Mesenchymal stem cell (in vitro differentiated cells and primary cell): ENCODE measurements at regions not wholly inside any gene's neighbourhood (a gene's known extent, or its start where the extent isn't known, plus 50 kb on each side); places are given as distances from the start of the nearest gene placed in this dataset.
A peak's percentile ranks its signal among the peaks of the same experiment; 100 is the strongest.

ENCODE experiments used
- DNase-seq: peaks from one replicate; pipeline ENCODE4 v3.0.0-alpha.2; 2013
- H2AFZ ChIP-seq: one replicate; pipeline ENCODE4 v1.6.1; 2013; ENCODE audit warnings: low read depth, mild to moderate bottlenecking, control low read depth, inconsistent platforms, low read length, moderate library complexity
- H2AK5ac ChIP-seq: 2 replicates; pipeline ENCODE4 v1.6.1; 2013; ENCODE audit warnings: low read length, moderate library complexity, mild to moderate bottlenecking, inconsistent platforms; ENCODE audit not compliant: severe bottlenecking
- H2BK120ac ChIP-seq: one replicate; pipeline ENCODE4 v1.6.1; 2013; ENCODE audit warnings: low read depth, mild to moderate bottlenecking, inconsistent platforms, low read length, moderate library complexity
- H2BK12ac ChIP-seq, 2 experiments: one replicate each; pipeline ENCODE4 v1.6.1; 2013; ENCODE audit warnings: inconsistent platforms in 2 of 2, low read length in 2 of 2, mild to moderate bottlenecking in 2 of 2, moderate library complexity in 2 of 2, control low read depth in 1 of 2
- H2BK15ac ChIP-seq: one replicate; pipeline ENCODE4 v1.6.1; 2013; ENCODE audit warnings: mild to moderate bottlenecking, low read depth, inconsistent platforms; ENCODE audit not compliant: poor library complexity, severe bottlenecking
- H2BK5ac ChIP-seq: 2 replicates; pipeline ENCODE4 v1.6.1; 2013; ENCODE audit warnings: low read depth, mild to moderate bottlenecking, low read length, control low read depth, inconsistent platforms; ENCODE audit not compliant: poor library complexity, severe bottlenecking
- H3K14ac ChIP-seq, 2 experiments: one replicate each; pipeline ENCODE4 v1.6.1; 2013; ENCODE audit warnings: inconsistent platforms in 2 of 2, low read length in 2 of 2, control low read depth in 1 of 2, mild to moderate bottlenecking in 1 of 2, moderate library complexity in 1 of 2
- H3K18ac ChIP-seq, 2 experiments: one replicate each; pipeline ENCODE4 v1.6.1; 2013; ENCODE audit warnings: inconsistent platforms in 2 of 2, low read length in 2 of 2, control low read depth in 1 of 2, low read depth in 1 of 2, mild to moderate bottlenecking in 1 of 2
- H3K23ac ChIP-seq, 2 experiments: one replicate each; pipeline ENCODE4 v1.6.1; 2013; ENCODE audit warnings: inconsistent platforms in 2 of 2, low read length in 2 of 2, mild to moderate bottlenecking in 2 of 2, moderate library complexity in 2 of 2, control low read depth in 1 of 2
- H3K27ac ChIP-seq: 2 replicates; pipeline ENCODE4 v1.5.1; 2013; ENCODE audit warnings: mild to moderate bottlenecking, moderate library complexity, low read length, control low read depth, inconsistent platforms; ENCODE audit not compliant: poor library complexity, severe bottlenecking
- H3K27me3 ChIP-seq, 2 experiments: 2 replicates each; pipeline versions ENCODE4 v1.6.1 to v1.7.0; 2013; ENCODE audit warnings: low read length in 2 of 2, mild to moderate bottlenecking in 2 of 2, moderate library complexity in 2 of 2, control low read depth in 1 of 2, inconsistent platforms in 1 of 2; ENCODE audit not compliant: control insufficient read depth in 1 of 2, insufficient read depth in 1 of 2
- H3K36me3 ChIP-seq, 2 experiments: 2 replicates each; pipeline versions ENCODE4 v1.6.1 to v1.7.0; 2013; ENCODE audit warnings: low read length in 2 of 2, control low read depth in 1 of 2, inconsistent platforms in 1 of 2, low read depth in 1 of 2, mild to moderate bottlenecking in 1 of 2; ENCODE audit not compliant: insufficient read depth in 2 of 2, control insufficient read depth in 1 of 2
- H3K4ac ChIP-seq, 2 experiments: one replicate each; pipeline ENCODE4 v1.6.1; 2013; ENCODE audit warnings: inconsistent platforms in 2 of 2, low read length in 2 of 2, mild to moderate bottlenecking in 2 of 2, moderate library complexity in 2 of 2, control low read depth in 1 of 2, low read depth in 1 of 2
- H3K4me1 ChIP-seq: 2 replicates; pipeline ENCODE4 v1.6.1; 2013; ENCODE audit warnings: low read depth, low read length, control low read depth; ENCODE audit not compliant: control insufficient read depth, insufficient read depth
- H3K4me2 ChIP-seq: 2 replicates; pipeline ENCODE4 v1.6.1; 2013; ENCODE audit warnings: low read length, mild to moderate bottlenecking, inconsistent platforms; ENCODE audit not compliant: poor library complexity, severe bottlenecking
- H3K4me3 ChIP-seq, 2 experiments: 2 replicates each; pipeline versions ENCODE4 v1.5.1 to v1.7.0; 2013; ENCODE audit warnings: low read length in 2 of 2, mild to moderate bottlenecking in 2 of 2, control low read depth in 1 of 2, low read depth in 1 of 2; ENCODE audit not compliant: insufficient read depth in 1 of 2
- H3K79me1 ChIP-seq: replicated peaks from 2 replicates; pipeline ENCODE4 v1.6.1; 2013; ENCODE audit warnings: mild to moderate bottlenecking, control low read depth, low read length, inconsistent platforms; ENCODE audit not compliant: poor library complexity, severe bottlenecking
- H3K9ac ChIP-seq: 2 replicates; pipeline ENCODE4 v1.7.0; 2013; ENCODE audit warnings: mild to moderate bottlenecking, low read length, moderate library complexity
- H3K9me3 ChIP-seq: 2 replicates; pipeline ENCODE4 v1.7.0; 2013; ENCODE audit warnings: mild to moderate bottlenecking, low read length; ENCODE audit not compliant: control insufficient read depth
- H4K8ac ChIP-seq: one replicate; pipeline ENCODE4 v1.6.1; 2013; ENCODE audit warnings: inconsistent platforms, mild to moderate bottlenecking, low read length, moderate library complexity
- H4K91ac ChIP-seq: one replicate; pipeline ENCODE4 v1.6.1; 2013; ENCODE audit warnings: mild to moderate bottlenecking, low read length, inconsistent platforms
- WGBS: methylation state at CpG from one replicate; pipeline ENCODE4 v1.1.7; 2013; ENCODE audit warnings: mixed read lengths; 5-methylcytosine and 5-hydroxymethylcytosine counted together

DNA sequence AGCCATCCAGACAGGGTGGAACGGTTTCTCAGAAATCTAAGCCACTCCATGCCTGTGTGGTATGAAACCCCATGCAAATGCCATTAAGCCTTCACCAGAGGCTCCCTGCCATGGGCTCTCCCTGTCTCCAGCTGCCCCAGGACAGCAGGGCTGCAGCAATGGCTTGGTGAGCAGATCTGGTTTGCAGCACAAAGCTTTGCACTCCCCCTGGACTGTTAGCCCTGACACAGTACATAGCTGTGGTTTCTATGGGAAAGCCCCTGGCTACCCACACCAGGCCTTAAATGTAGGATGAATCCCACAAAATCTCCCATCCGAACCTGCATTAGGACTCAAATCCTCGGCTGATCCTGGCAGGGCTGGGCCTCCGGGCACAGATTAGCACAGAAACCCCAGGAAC lies 291.6 kb downstream of the TNS1 start:
- Histone ChIP-seq H3K14ac (no peak overlapping the region), H3K4me1 (peaks cover 23% of the 10 kb centered on the region), H3K4me3 (no peak overlapping the region), H3K27me3 (no peaks in the 10 kb centered on the region), H3K9me3 (no peaks in the 10 kb centered on the region), H3K36me3 (no peaks in the 10 kb centered on the region), H3K4ac (no peak overlapping the region), H4K91ac (no peak overlapping the region), H2BK15ac (no peak overlapping the region), H2AK5ac (no peak overlapping the region), H4K8ac (no peak overlapping the region), H3K4me2 (no peak overlapping the region), H3K27ac (peak overlapping the region; percentile 41), H3K18ac (no peak overlapping the region), H2BK120ac (no peak overlapping the region), H3K79me1 (no peaks in the 10 kb centered on the region), H3K9ac (peak overlapping the region; percentile 1), H2BK12ac (no peak overlapping the region), H3K23ac (no peak overlapping the region), H2BK5ac (no peak overlapping the region), H2AFZ (no peak overlapping the region)
- DNase-seq: peak; percentile 73
- 73% methylated on average over 4 of the region's 4 CpGs for WGBS

DNA sequence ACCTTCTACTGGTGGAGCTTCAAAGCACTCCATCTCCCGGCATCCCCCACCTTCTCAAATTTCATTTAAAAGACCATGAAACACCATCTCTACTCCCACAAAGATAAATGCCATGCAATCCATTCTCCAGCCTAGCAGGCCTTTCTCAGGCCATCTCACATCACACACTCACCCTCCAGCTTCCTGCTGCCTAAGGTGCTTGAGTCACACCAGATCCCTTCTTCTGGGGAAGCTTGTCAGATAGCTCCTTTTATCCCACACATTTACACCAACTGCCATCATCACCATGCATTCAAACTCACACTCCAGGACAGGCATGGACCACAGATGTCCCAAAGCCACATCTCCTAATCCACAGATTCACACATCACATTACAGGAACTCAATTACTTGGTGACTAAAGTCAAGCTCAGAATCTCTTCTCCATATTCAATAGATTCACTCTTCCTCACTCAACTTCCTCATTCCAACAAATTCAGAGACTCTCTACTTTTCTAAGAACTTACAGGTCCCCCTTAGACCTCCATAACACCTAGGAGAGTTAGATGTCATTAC lies 292.5 kb downstream of the TNS1 start:
- no peak overlapping the region for H3K4ac ChIP-seq
- no peak overlapping the region for H3K23ac ChIP-seq
- peak overlapping the region; percentile 2 to 72 for H3K18ac ChIP-seq
- H3K79me1 ChIP-seq: no peaks in the 10 kb centered on the region
- H2AK5ac ChIP-seq: peak overlapping the region; percentile 89
- peaks cover 23% of the 10 kb centered on the region for H3K4me1 ChIP-seq
- H2BK120ac ChIP-seq: no peak overlapping the region
- no peak overlapping the region for H2BK5ac ChIP-seq
- peak overlapping the region in 1 of 2 experiments; percentile 79 for H2BK12ac ChIP-seq
- peak; percentile 41 for DNase-seq
- H3K27me3 ChIP-seq: no peaks in the 10 kb centered on the region
- no peak overlapping the region for H2AFZ ChIP-seq
- H4K91ac ChIP-seq: no peak overlapping the region
- H3K14ac ChIP-seq: no peak overlapping the region
- no peak overlapping the region for H3K27ac ChIP-seq
- H3K9ac ChIP-seq: peak overlapping the region; percentile 1
- 54% methylated on average over 1 of the region's 1 CpG for WGBS
- H3K4me3 ChIP-seq: no peak overlapping the region
- H3K9me3 ChIP-seq: no peaks in the 10 kb centered on the region
- H3K4me2 ChIP-seq: no peak overlapping the region
- no peak overlapping the region for H2BK15ac ChIP-seq
- H3K36me3 ChIP-seq: no peaks in the 10 kb centered on the region
- no peak overlapping the region for H4K8ac ChIP-seq

DNA sequence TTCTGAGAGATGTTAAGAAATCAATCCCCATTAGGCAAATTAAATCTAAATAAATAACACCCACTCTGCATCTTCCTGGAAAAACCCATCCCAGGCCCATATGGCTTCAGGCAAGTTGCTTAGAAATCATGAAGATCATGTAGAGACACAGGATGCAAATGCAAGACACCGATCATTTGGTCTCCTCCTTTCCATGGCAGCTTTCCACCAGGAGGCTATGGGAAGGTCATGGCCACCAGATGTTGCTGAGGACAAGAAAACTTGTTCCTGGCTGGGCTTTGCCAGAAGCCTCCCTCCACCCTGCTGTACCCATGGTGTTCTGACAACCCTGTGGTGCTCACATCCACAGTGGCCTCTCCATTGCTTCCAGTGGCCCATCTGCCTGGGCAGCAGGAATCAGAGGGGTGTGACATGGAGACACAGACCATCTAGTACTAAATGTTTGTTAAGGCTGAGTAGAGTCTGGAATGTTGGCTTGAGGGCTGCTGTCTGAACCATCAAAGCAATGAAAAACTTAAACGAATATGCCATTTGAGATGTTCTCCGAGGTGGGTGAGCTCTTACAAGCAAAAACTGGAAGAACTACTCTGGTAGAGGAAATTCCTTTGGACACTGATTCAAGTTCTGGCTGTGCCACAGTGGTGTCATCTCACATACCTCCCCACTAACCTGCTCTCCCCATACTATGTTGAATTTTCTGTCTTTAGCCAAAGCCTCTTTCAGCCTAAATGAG lies 293.2 kb downstream of the TNS1 start:
- Histone ChIP-seq H2BK15ac (no peak overlapping the region), H3K4me1 (peaks cover 23% of the 10 kb centered on the region), H3K79me1 (no peaks in the 10 kb centered on the region), H3K9me3 (no peaks in the 10 kb centered on the region), H3K14ac (peak overlapping the region in 1 of 2 experiments; percentile 9), H3K4me2 (no peak overlapping the region), H2AFZ (no peak overlapping the region), H3K9ac (no peak overlapping the region), H2BK5ac (no peak overlapping the region), H2AK5ac (peak overlapping the region; percentile 89), H2BK12ac (peak overlapping the region in 1 of 2 experiments; percentile 49), H4K8ac (no peak overlapping the region), H3K23ac (no peak overlapping the region), H3K4ac (no peak overlapping the region), H3K4me3 (no peak overlapping the region), H2BK120ac (no peak overlapping the region), H4K91ac (no peak overlapping the region), H3K27ac (no peak overlapping the region), H3K27me3 (peaks cover 0 to 4% of the 10 kb centered on the region in 2 experiments), H3K36me3 (no peaks in the 10 kb centered on the region), H3K18ac (peak overlapping the region; percentile 16 to 45)
- no peak for DNase-seq
- WGBS: 97% methylated on average over 3 of the region's 3 CpGs

DNA sequence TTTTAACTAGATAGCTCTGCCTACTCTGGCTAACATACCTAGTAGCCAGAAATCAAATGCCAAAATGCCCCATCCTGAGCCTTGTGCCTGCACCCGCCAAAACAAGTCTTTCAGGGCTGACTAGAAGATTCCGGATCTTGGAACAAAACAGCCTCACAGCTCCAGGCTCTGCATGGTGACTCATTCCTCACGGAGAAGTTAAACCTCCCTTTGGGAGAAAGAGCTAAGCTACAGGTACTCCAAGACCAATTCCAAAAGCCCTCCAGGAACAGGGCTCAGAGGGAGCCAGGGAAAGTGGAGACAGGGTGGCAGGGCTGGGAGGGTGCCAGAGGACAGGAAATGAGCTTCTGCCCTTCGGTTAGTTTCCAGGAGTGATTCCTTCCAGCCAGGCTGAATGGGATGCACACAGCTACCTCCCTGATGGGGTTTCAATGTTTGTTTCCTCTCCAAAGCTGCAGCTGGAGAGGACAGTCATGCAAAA lies 295.6 kb downstream of the TNS1 start:
- Histone ChIP-seq H2BK5ac (no peak overlapping the region), H3K23ac (no peak overlapping the region), H2AK5ac (no peak overlapping the region), H3K4me2 (no peak overlapping the region), H3K9ac (peak overlapping the region; percentile 30), H2BK120ac (no peak overlapping the region), H4K8ac (no peak overlapping the region), H4K91ac (no peak overlapping the region), H2BK15ac (no peak overlapping the region), H3K27ac (no peak overlapping the region), H2AFZ (no peak overlapping the region), H3K4ac (no peak overlapping the region), H3K27me3 (peaks cover 0 to 12% of the 10 kb centered on the region in 2 experiments), H3K36me3 (no peaks in the 10 kb centered on the region), H3K9me3 (no peaks in the 10 kb centered on the region), H3K79me1 (no peaks in the 10 kb centered on the region), H3K4me1 (peaks cover 9% of the 10 kb centered on the region), H2BK12ac (no peak overlapping the region), H3K18ac (no peak overlapping the region), H3K4me3 (no peak overlapping the region), H3K14ac (no peak overlapping the region)
- peak; percentile 32 for DNase-seq
- WGBS: 70% methylated on average over 4 of the region's 4 CpGs
